ENCODE measurements at regions not wholly inside any gene's neighbourhood (a gene's known extent, or its start where the extent isn't known, plus 50 kb on each side); places are given as distances from the start of the nearest gene placed in this dataset.

GRCh38 chr15:70531576-70531975 lies 231.8 kb downstream of the UACA start:
- intact Hi-C loops (cut with DNase I, micrococcal nuclease), result no loop called here
- ATAC-seq, result no peak
- DNase-seq, result no peak

- DNase-seq (no peak), ATAC-seq (no peak)
- intact Hi-C loops (cut with DNase I, micrococcal nuclease), result no loop called here
These were observed 232.5 kb downstream of the UACA start for GRCh38 chr15:70530906-70531305.

- ATAC-seq (no peak), DNase-seq (no peak)
- intact Hi-C loops (cut with DNase I, micrococcal nuclease), result no loop called here
These were observed 232.9 kb downstream of the UACA start for GRCh38 chr15:70530503-70530902.

GRCh38 chr15:70530017-70530499 lies 233.3 kb downstream of the UACA start:
- ATAC-seq (no peak), DNase-seq (no peak)
- intact Hi-C loops (cut with DNase I, micrococcal nuclease), result no loop called here

- ATAC-seq (no peak), DNase-seq (no peak)
- intact Hi-C loops (cut with DNase I, micrococcal nuclease), result no loop called here
These were observed 234.5 kb downstream of the UACA start for GRCh38 chr15:70528816-70529215.

GRCh38 chr15:70528270-70528706 lies 235.1 kb downstream of the UACA start:
- intact Hi-C loops (cut with DNase I, micrococcal nuclease), result no loop called here
- ATAC-seq, result peak; percentile 91
- peak; percentile 39 to 45 for DNase-seq

GRCh38 chr15:70526974-70527325 lies 236.4 kb downstream of the UACA start:
- ATAC-seq (no peak), DNase-seq (no peak)
- intact Hi-C loops (cut with DNase I, micrococcal nuclease), result no loop called here

- intact Hi-C loops (cut with DNase I, micrococcal nuclease), result no loop called here
- DNase-seq (peak; percentile 41 to 44), ATAC-seq (peak; percentile 55)
These were observed 237.0 kb downstream of the UACA start for GRCh38 chr15:70526221-70526973.

- intact Hi-C loops (cut with DNase I, micrococcal nuclease), result no loop called here
- DNase-seq, result no peak
- no peak for ATAC-seq
These were observed 237.8 kb downstream of the UACA start for GRCh38 chr15:70525551-70525950.

GRCh38 chr15:70524470-70524869 lies 238.9 kb downstream of the UACA start:
- no peak for DNase-seq
- ATAC-seq, result no peak
- intact Hi-C loops (cut with DNase I, micrococcal nuclease), result no loop called here

GRCh38 chr15:70523616-70524015 lies 239.7 kb downstream of the UACA start:
- DNase-seq (no peak), ATAC-seq (no peak)
- intact Hi-C loops (cut with DNase I, micrococcal nuclease), result no loop called here

- DNase-seq, result no peak
- intact Hi-C loops (cut with DNase I, micrococcal nuclease), result no loop called here
- ATAC-seq, result no peak
These were observed 240.2 kb downstream of the UACA start for GRCh38 chr15:70523192-70523591.

- DNase-seq (no peak), ATAC-seq (no peak)
- intact Hi-C loops (cut with DNase I, micrococcal nuclease), result no loop called here
These were observed 240.9 kb downstream of the UACA start for GRCh38 chr15:70522323-70522966.

- ATAC-seq, result no peak
- intact Hi-C loops (cut with DNase I, micrococcal nuclease), result no loop called here
- DNase-seq, result no peak
These were observed 241.6 kb downstream of the UACA start for GRCh38 chr15:70521576-70522322.

- intact Hi-C loops (cut with DNase I, micrococcal nuclease), result no loop called here
- no peak for ATAC-seq
- peak in 1 of 2 donors; percentile 2 for DNase-seq
These were observed 243.7 kb downstream of the UACA start for GRCh38 chr15:70519616-70520015.

- DNase-seq (peak in 1 of 2 donors; percentile 18), ATAC-seq (no peak)
- intact Hi-C loops (cut with DNase I, micrococcal nuclease), result no loop called here
These were observed 244.4 kb downstream of the UACA start for GRCh38 chr15:70519004-70519365.

GRCh38 chr15:70518201-70519003 lies 245.0 kb downstream of the UACA start:
- intact Hi-C loops (cut with DNase I, micrococcal nuclease), result no loop called here
- ATAC-seq (no peak), DNase-seq (no peak)

GRCh38 chr15:70517194-70517590 lies 246.2 kb downstream of the UACA start:
- intact Hi-C loops (cut with DNase I, micrococcal nuclease), result no loop called here
- ATAC-seq, result peak; percentile 75
- peak in 1 of 2 donors; percentile 39 for DNase-seq

All from left colon (tissue), 2 donors.